Colonic mucosa (tissue), 4 donors: ENCODE measurements at regions not wholly inside any gene's neighbourhood (a gene's known extent, or its start where the extent isn't known, plus 50 kb on each side); places are given as distances from the start of the nearest gene placed in this dataset.

Experiments
- DNase-seq: peaks from one replicate; pipeline ENCODE4 v3.0.0-alpha.2; 2020
- H3K27ac ChIP-seq: fragments of 200-600 bp; one replicate; pipeline ENCODE4 v1.8.0; 2021
- H3K27me3 ChIP-seq: fragments of 200-600 bp; one replicate; pipeline ENCODE4 v1.8.0; 2021
- H3K36me3 ChIP-seq: fragments of 200-600 bp; one replicate; pipeline ENCODE4 v1.8.0; 2021
- H3K4me1 ChIP-seq: fragments of 200-600 bp; one replicate; pipeline ENCODE4 v1.8.0; 2021; ENCODE audit warnings: mild to moderate bottlenecking
- H3K4me3 ChIP-seq: fragments of 200-600 bp; one replicate; pipeline ENCODE4 v1.8.0; 2021
- H3K9ac ChIP-seq, 2 donors: one replicate each; pipeline ENCODE4 v1.7.0; 2013; ENCODE audit warnings: control low read depth in 2 of 2, low read depth in 2 of 2, low read length in 2 of 2
- H3K9me3 ChIP-seq: fragments of 200-600 bp; one replicate; pipeline ENCODE4 v1.8.0; 2021
- CTCF ChIP-seq: fragments of 200-600 bp; IDR thresholded peaks from one replicate; pipeline ENCODE4 v1.8.0; 2022; ENCODE audit warnings: antibody characterized with exemption, mild to moderate bottlenecking
- intact Hi-C: fragments of 100-400 bp; cut with DNase I; formaldehyde crosslinking; loops from one replicate; pipeline ENCODE4 v1.14.1; 2022
- donor health status: healthy.
- donor health status: DM: no; HTN: no; CAD: no.
- donor health status: DM: no; HTN: no; CAD: no.

- no peak for DNase-seq
- Histone ChIP-seq H3K9ac (no peak overlapping the region), H3K36me3 (no peaks in the 10 kb centered on the region), H3K27ac (no peak overlapping the region), H3K27me3 (no peaks in the 10 kb centered on the region), H3K9me3 (no peaks in the 10 kb centered on the region), H3K4me3 (no peak overlapping the region), H3K4me1 (no peaks in the 10 kb centered on the region)
- no peak for TF ChIP-seq CTCF
- intact Hi-C loops, result no loop called here
Measured at GRCh38 chr10:131755200-131755599, 145.6 kb upstream of the PPP2R2D start.

GRCh38 chr10:131757285-131758058 is 143.3 kb upstream of the PPP2R2D start:
- Histone ChIP-seq H3K27me3 (no peaks in the 10 kb centered on the region), H3K4me3 (no peak overlapping the region), H3K27ac (no peak overlapping the region), H3K9me3 (no peaks in the 10 kb centered on the region), H3K9ac (no peak overlapping the region), H3K36me3 (no peaks in the 10 kb centered on the region), H3K4me1 (no peaks in the 10 kb centered on the region)
- no peak for TF ChIP-seq CTCF
- intact Hi-C loops, result no loop called here
- no peak for DNase-seq

GRCh38 chr10:131758062-131758938 is 142.5 kb upstream of the PPP2R2D start:
- Histone ChIP-seq H3K36me3 (no peaks in the 10 kb centered on the region), H3K27ac (no peak overlapping the region), H3K27me3 (no peaks in the 10 kb centered on the region), H3K4me1 (no peaks in the 10 kb centered on the region), H3K9ac (no peak overlapping the region), H3K4me3 (no peak overlapping the region), H3K9me3 (no peaks in the 10 kb centered on the region)
- no peak for TF ChIP-seq CTCF
- intact Hi-C loops, result no loop called here
- DNase-seq, result no peak

- Histone ChIP-seq H3K4me1 (no peaks in the 10 kb centered on the region), H3K27ac (no peak overlapping the region), H3K9me3 (no peaks in the 10 kb centered on the region), H3K27me3 (no peaks in the 10 kb centered on the region), H3K9ac (no peak overlapping the region), H3K36me3 (no peaks in the 10 kb centered on the region), H3K4me3 (no peak overlapping the region)
- TF ChIP-seq CTCF, result no peak
- intact Hi-C loops, result no loop called here
- DNase-seq, result no peak
Measured at GRCh38 chr10:131758939-131759301, 141.9 kb upstream of the PPP2R2D start.

GRCh38 chr10:131759347-131759746 is 141.5 kb upstream of the PPP2R2D start:
- intact Hi-C loops, result no loop called here
- Histone ChIP-seq H3K4me3 (no peak overlapping the region), H3K9me3 (no peaks in the 10 kb centered on the region), H3K36me3 (no peaks in the 10 kb centered on the region), H3K4me1 (no peaks in the 10 kb centered on the region), H3K27me3 (no peaks in the 10 kb centered on the region), H3K9ac (no peak overlapping the region), H3K27ac (no peak overlapping the region)
- no peak for TF ChIP-seq CTCF
- DNase-seq, result no peak
